Ishikawa (cell line): ENCODE measurements at regions not wholly inside any gene's neighbourhood (a gene's known extent, or its start where the extent isn't known, plus 50 kb on each side); places are given as distances from the start of the nearest gene placed in this dataset.

Experiments
- CEBPB ChIP-seq: IDR thresholded peaks from 2 replicates; pipeline ENCODE4 v1.6.1; 2012
- CREB1 ChIP-seq: IDR thresholded peaks from 2 replicates; pipeline ENCODE4 v1.6.1; 2012; ENCODE audit warnings: low read depth
- EGR1 ChIP-seq: IDR thresholded peaks from 2 replicates; pipeline ENCODE4 v1.6.1; 2012
- EP300 ChIP-seq: IDR thresholded peaks from 2 replicates; pipeline ENCODE4 v1.6.1; 2012; ENCODE audit warnings: borderline replicate concordance
- FOXM1 ChIP-seq: IDR thresholded peaks from 2 replicates; pipeline ENCODE4 v1.6.1; 2012; ENCODE audit warnings: low read depth, borderline replicate concordance
- MAX ChIP-seq: IDR thresholded peaks from 2 replicates; pipeline ENCODE4 v1.6.1; 2012
- NFIC ChIP-seq: IDR thresholded peaks from 2 replicates; pipeline ENCODE4 v1.6.1; 2012
- RAD21 ChIP-seq: IDR thresholded peaks from 2 replicates; pipeline ENCODE4 v1.6.1; 2012; ENCODE audit warnings: low read depth
- REST ChIP-seq: IDR thresholded peaks from 2 replicates; pipeline ENCODE4 v1.6.1; 2012; ENCODE audit warnings: low read depth, mild to moderate bottlenecking
- TAF1 ChIP-seq: IDR thresholded peaks from 2 replicates; pipeline ENCODE4 v1.6.1; 2012; ENCODE audit warnings: low read depth, mild to moderate bottlenecking
- TEAD4 ChIP-seq: IDR thresholded peaks from 2 replicates; pipeline ENCODE4 v1.6.1; 2012
- USF1 ChIP-seq: IDR thresholded peaks from 2 replicates; pipeline ENCODE4 v1.6.1; 2012
- YY1 ChIP-seq: IDR thresholded peaks from 2 replicates; pipeline ENCODE4 v1.6.1; 2012; ENCODE audit warnings: low read depth
- ZBTB7A ChIP-seq: IDR thresholded peaks from 2 replicates; pipeline ENCODE4 v1.6.1; 2012; ENCODE audit warnings: low read depth

GRCh38 chr14:43258396-43258795, 1248.7 kb downstream of the FSCB start:
- TF ChIP-seq NFIC (no peak), MAX (no peak), TEAD4 (no peak), EP300 (no peak), EGR1 (no peak), RAD21 (no peak), TAF1 (no peak), CEBPB (no peak), ZBTB7A (no peak), USF1 (no peak), YY1 (no peak), REST (no peak), FOXM1 (no peak), CREB1 (no peak)
